ENCODE measurements at regions not wholly inside any gene's neighbourhood (a gene's known extent, or its start where the extent isn't known, plus 50 kb on each side); places are given as distances from the start of the nearest gene placed in this dataset.
A peak's percentile ranks its signal among the peaks of the same experiment; 100 is the strongest.

DNA sequence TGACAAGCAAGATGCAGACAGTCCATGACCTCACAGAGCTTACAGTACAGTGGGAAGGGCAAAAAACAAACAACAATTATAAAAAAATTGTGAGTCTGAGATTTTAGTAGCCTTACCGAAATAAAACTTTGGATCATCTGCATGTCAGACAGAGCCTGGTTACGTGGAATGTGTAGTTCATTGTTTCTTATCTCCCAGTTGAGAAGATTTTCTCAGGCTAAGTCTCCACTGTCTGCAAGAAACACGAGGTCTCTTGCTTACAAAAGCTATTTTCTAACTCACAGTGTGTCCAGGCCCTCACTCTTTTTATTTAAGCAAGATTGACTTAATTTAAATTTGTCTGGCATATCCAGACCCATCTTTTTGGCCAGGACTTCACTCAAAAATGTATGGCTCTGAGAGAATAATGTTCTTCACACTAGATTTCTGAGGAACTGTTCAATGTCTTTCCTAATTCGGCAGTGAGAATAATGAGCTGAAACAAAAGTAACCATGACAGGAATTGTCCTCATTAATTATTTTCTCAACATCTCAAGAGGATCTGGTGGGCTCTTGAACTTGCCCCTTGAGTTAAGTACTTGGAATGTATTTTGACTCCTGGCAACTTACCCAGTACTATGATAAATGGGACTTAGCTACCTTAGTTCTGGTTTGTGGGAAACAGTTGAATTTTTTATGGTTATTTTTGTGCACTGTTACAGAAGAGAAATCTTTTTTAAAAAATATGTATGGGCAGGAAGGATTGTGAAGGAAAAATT is 265.1 kb upstream of the COL8A1 start:
- no peak for DNase-seq (ENCODE audit: low read depth, low spot score)

DNA sequence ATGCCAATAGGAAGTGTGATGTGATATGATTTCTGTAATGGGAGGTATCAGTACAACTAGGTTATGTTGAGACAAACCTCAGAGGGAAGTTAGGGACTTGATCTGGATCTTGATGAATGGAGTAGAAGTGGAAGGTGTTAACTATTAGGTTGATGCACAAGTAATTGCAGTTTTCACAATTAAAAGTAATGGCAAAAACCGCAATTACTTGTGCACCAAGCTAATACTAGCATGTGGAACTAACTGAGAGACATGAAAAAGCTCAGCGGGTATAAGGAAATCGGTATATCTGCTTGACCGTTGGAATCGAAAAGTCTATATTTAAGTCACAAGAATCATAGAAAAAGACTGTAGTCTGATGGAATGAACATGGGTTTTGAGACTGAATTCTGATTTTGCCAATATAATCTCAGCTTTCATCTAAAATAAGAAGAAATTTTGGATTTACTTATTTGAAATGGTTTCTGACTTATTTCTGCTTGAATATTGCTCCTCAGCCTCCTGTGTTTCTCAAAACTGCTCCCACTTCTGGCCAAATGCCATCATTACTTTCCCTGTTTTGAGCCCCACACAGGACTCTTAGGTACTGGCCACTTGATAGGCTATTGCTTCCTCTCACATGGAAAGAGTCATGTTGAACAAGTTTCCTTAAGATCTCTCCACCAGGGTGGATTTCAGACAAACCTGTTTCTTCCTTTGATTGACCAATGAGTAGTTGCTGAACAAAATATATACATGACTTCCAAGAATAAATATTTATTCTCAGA is 271.5 kb upstream of the COL8A1 start:
- DNase-seq (ENCODE audit: low read depth, low spot score), result no peak

- DNase-seq (ENCODE audit: low read depth, low spot score), result peak; percentile 8
Measured at GRCh38 chr3:99365979-99366378, 272.4 kb upstream of the COL8A1 start.

DNA sequence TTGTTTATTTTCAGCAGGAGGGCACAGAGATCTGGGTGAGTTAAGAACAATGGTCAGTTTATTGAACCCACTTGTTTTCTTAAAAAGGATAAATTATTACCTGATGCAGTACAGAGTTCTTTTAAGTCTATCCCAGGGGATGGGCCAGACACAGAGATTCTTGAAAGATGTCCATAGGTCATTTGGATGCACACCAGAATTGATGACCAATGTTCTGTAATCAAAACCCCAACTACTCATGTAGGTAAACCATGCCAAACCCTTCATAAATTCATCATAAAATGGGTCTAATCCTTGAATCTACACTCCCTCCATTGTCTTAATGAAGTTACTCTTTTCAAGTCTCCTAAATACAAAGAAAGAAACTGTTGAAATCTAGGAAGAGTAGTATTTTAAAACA is 273.0 kb upstream of the COL8A1 start:
- no peak for DNase-seq (ENCODE audit: low read depth, low spot score)

- DNase-seq (ENCODE audit: low read depth, low spot score), result no peak
Measured at GRCh38 chr3:99357131-99357530, 281.3 kb upstream of the COL8A1 start.

GRCh38 chr3:99356696-99357095 is 281.7 kb upstream of the COL8A1 start:
- no peak for DNase-seq (ENCODE audit: low read depth, low spot score)

DNA sequence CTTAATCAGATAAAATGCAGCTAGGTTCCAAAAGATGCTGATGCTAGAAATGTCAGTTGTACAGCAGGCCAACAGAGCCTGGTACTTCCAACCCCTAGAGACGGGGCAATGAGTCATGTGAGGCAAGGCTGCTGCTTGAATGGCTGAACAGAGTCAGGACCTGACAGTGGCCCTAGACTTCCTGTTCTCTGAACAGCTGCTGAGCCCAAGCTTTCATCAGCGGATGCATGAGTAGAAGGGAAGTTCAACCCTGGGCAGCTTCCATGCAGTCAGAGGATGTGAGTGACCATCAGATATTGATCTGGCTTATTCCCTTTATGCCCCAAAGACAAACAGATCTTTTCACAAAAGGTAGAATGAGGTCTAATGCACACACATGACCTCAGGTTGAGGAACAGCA is 282.9 kb upstream of the COL8A1 start:
- DNase-seq (ENCODE audit: low read depth, low spot score), result peak; percentile 75

- DNase-seq (ENCODE audit: low read depth, low spot score), result no peak
Measured at GRCh38 chr3:99352811-99353210, 285.6 kb upstream of the COL8A1 start.

GRCh38 chr3:99351122-99351521 is 287.3 kb upstream of the COL8A1 start:
- DNase-seq (ENCODE audit: low read depth, low spot score), result no peak

GRCh38 chr3:99348451-99348850 is 289.9 kb upstream of the COL8A1 start:
- DNase-seq (ENCODE audit: low read depth, low spot score), result no peak

DNA sequence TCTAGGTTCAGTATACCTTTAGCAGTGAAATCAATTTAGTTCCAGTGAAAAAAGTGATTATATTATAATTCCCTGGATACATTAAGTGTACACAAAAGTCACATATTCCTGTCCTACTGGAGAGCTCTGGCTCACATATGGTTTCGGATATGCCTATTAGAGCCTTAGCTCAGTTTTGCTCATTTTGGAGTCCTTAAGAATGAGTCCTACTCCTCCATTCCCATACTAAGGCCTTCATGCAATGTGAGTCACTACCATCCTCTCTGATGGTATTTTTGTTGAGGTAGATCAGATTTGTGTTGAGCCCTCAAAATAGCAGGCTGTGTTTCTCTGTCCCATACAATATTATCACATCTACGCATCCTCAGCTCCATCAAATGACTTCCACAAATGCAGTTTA is 294.2 kb upstream of the COL8A1 start:
- DNase-seq (ENCODE audit: low read depth, low spot score), result no peak

DNA sequence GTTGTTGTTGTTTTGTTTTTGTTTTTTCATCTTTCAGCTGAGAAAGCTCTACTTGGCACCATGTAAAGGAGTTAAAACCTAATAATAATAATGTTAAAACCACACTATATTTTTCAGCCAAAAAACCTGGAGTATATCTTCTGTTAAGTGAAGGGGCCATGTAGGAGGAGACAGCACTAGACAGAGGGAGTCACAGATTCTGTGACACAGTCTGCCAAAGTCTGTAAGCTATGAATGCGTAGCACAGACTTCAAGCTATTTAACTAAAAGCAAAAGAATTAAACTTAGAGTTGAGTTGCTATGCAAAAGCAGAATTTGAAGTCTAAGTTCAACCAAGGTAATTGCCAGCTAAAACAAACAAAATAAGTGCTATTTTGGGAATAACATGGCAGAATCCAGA is 296.0 kb upstream of the COL8A1 start:
- DNase-seq (ENCODE audit: low read depth, low spot score), result no peak

DNA sequence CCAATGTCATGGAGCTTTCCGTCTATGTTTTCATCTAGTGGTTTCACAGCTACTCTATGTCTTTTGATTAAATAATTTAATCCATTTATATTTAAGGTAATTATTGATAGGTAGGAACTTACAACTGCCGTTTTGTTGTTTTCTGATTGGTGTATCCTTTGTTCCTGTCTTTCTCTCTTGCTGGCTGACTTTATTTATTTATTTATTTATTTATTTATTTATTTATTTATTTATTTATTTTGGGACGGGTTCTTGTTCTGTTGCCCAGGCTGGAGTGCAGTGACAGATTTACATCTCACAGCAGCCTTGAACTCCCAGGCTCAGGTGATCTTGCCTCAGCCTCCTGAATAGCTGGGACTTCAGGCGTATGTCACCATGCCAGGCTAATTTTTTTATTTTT is 299.2 kb upstream of the COL8A1 start:
- no peak for DNase-seq (ENCODE audit: low read depth, low spot score)

GRCh38 chr3:99332718-99333117 is 305.7 kb upstream of the COL8A1 start:
- no peak for DNase-seq (ENCODE audit: low read depth, low spot score)

- DNase-seq (ENCODE audit: low read depth, low spot score), result no peak
Measured at GRCh38 chr3:99332276-99332675, 306.1 kb upstream of the COL8A1 start.

DNA sequence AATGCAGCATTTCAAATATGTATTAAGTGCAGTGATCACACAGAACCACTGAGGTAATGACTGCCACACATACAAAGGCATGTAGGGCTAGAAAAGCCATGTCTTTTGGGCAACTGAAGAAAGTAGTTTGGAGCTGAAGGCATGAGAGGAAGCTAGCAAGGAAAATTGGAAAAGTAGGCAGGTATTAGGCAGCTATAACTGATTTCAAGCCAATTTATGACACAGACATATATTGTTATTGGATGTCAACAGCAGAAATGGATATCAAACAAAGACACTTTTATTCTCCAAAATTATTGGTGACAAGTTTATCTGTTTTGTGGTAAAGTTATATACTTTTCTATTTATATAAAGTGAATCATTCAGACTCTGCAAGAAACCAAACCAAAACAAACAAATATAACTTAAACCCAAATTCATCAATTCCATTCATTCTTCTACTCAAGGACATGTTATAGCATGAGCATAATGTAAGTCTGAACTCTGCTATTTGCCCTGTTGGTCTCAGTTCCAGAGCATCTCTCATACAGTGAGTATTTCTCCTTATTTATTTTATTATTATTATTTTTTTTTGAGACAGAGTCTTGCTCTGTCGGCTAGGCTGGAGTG is 307.4 kb upstream of the COL8A1 start:
- no peak for DNase-seq (ENCODE audit: low read depth, low spot score)

DNA sequence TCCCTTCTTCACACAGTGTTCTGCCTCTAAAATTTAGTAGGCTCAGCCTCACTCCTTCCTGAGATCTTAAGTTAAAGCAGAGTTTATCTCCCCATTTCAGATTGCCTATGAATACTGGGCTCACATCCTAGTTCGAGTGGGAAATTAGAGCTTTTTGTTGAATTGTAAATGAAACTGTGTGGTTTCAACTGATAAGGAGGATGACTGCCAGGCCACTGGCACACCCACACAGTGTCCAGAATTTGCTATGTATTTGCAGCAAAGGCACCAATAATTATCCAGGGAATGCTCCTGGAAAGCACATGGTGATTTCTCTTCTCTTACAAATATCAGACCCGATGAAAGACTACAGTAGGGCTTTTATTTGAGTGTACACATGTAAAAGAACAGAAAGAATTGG is 308.1 kb upstream of the COL8A1 start:
- no peak for DNase-seq (ENCODE audit: low read depth, low spot score)

- DNase-seq (ENCODE audit: low read depth, low spot score), result no peak
Measured at GRCh38 chr3:99325402-99325801, 313.0 kb upstream of the COL8A1 start.

GRCh38 chr3:99324636-99325203 is 313.7 kb upstream of the COL8A1 start:
- DNase-seq (ENCODE audit: low read depth, low spot score), result no peak

GRCh38 chr3:99323940-99324339 is 314.5 kb upstream of the COL8A1 start:
- DNase-seq (ENCODE audit: low read depth, low spot score), result no peak

DNA sequence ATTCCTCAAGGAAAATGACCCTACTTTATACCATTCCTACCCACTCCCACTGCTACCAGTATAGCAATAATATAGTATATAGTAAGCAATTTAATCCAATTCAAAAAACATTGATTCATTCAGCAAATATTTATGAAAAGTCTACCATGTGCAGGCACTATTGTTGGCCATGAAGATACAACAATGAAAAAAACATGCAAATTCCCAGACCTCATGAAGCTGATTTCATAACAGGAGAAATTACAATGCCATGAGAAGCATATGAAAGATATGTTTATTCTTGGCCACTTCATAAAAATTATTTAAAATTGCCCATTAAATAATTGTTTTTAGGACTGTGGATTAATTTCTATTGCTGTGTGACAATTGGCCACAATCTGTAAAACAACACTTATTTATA is 315.8 kb upstream of the COL8A1 start:
- DNase-seq (ENCODE audit: low read depth, low spot score), result no peak

DNA sequence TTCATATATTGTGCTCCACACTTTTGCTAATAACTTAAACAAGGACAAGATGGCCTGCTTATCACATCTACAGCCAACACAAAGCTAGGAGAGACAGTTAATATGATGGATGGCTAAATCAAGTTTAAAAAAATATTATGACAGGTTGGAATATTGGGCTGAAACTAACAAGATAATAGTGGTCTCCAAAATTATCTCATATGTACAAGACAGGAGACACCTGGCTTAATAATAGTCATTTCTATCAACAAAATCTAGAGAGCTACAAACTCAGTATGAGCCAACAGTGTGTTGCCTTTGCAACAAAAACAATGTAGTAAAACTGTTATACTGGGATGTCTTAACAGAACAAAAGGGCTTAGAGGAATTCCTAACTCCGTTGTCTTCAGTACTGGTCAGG is 317.1 kb upstream of the COL8A1 start:
- DNase-seq (ENCODE audit: low read depth, low spot score), result no peak
